ENCODE measurements at regions not wholly inside any gene's neighbourhood (a gene's known extent, or its start where the extent isn't known, plus 50 kb on each side); places are given as distances from the start of the nearest gene placed in this dataset.

DNA sequence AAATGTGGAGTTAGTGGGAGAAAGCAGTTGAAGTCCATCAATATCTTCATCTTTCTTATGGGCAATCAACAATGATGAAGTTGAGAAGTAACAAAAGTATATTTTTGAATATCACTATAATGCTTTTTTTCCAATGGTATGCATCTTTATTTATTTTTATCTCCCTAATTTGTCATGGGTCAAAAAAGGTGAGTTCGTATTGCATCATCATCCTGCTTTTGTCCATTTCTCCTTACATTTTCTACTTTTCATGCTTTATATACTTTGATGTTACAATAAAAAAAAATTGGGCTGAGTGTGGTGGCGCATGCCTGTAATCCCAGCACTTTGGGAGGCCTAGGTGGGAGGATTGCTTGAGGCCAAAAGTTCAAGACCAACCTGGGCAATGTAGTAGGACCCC, 101.2 kb upstream of the STXBP5 start:
- TF ChIP-seq CTCF (IDR thresholded peaks at IDR 0.05) (no peak), POLR2A (IDR thresholded peaks at IDR 0.05) (no peak)

Data from esophagus squamous epithelium (tissue), 4 donors.